ENCODE measurements at regions not wholly inside any gene's neighbourhood (a gene's known extent, or its start where the extent isn't known, plus 50 kb on each side); places are given as distances from the start of the nearest gene placed in this dataset.

GRCh38 chr15:29356786-29357185 is 87.2 kb upstream of the NSMCE3 start:
- no peak for DNase-seq

- no peak for DNase-seq
These were observed 85.9 kb upstream of the NSMCE3 start for GRCh38 chr15:29355477-29355876.

- no peak for DNase-seq
These were observed 82.8 kb upstream of the NSMCE3 start for GRCh38 chr15:29352402-29352801.

GRCh38 chr15:29349196-29349595 is 79.6 kb upstream of the NSMCE3 start:
- DNase-seq: no peak

GRCh38 chr15:29348336-29348914 is 78.8 kb upstream of the NSMCE3 start:
- no peak for DNase-seq

GRCh38 chr15:29346998-29347397 is 77.4 kb upstream of the NSMCE3 start:
- no peak for DNase-seq

GRCh38 chr15:29345549-29346525 is 76.2 kb upstream of the NSMCE3 start:
- no peak for DNase-seq

GRCh38 chr15:29344474-29344873 is 74.9 kb upstream of the NSMCE3 start:
- DNase-seq: no peak

GRCh38 chr15:29343229-29343628 is 73.6 kb upstream of the NSMCE3 start:
- DNase-seq: no peak

- DNase-seq: no peak
These were observed 72.6 kb upstream of the NSMCE3 start for GRCh38 chr15:29342201-29342600.

- no peak for DNase-seq
These were observed 67.7 kb upstream of the NSMCE3 start for GRCh38 chr15:29337156-29337959.

GRCh38 chr15:29334544-29334943 is 64.9 kb upstream of the NSMCE3 start:
- no peak for DNase-seq

GRCh38 chr15:29333261-29333660 is 63.6 kb upstream of the NSMCE3 start:
- DNase-seq: no peak

GRCh38 chr15:29331669-29332068 is 62.0 kb upstream of the NSMCE3 start:
- DNase-seq: no peak

- DNase-seq: no peak
These were observed 61.4 kb upstream of the NSMCE3 start for GRCh38 chr15:29331071-29331470.

- DNase-seq: no peak
These were observed 55.1 kb upstream of the NSMCE3 start for GRCh38 chr15:29324746-29325145.

- no peak for DNase-seq
These were observed 53.9 kb upstream of the NSMCE3 start for GRCh38 chr15:29323557-29323956.

- no peak for DNase-seq
These were observed 52.8 kb upstream of the NSMCE3 start for GRCh38 chr15:29322415-29322814.

GRCh38 chr15:29320420-29320819 is 50.8 kb upstream of the NSMCE3 start:
- no peak for DNase-seq

- DNase-seq: no peak
These were observed 50.2 kb upstream of the NSMCE3 start for GRCh38 chr15:29319823-29320222.
